ENCODE measurements at regions not wholly inside any gene's neighbourhood (a gene's known extent, or its start where the extent isn't known, plus 50 kb on each side); places are given as distances from the start of the nearest gene placed in this dataset.

DNA sequence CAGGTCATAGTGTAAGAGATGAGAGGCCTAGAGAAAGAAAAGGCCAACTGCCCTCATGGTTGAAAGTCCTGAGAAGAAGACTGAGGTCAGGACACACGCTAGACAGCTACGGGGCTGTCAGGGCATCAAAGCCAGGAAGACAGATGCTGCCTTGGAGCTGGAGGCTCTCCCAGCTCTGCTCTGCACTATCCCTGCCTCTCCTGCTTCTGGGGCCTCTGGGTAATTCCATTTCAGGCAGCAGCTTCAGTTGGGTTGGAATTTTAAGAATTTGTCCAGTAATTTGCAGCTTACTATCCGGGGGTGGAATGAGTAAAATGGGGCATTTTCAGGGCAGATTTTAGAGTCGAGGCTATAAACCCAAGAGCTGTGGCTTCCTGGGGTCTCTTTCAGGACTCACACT, 76.2 kb upstream of the CTAGE1 start:
- H3K4me1 ChIP-seq = no peaks in the 10 kb centered on the region
- H3K9me3 ChIP-seq = peaks cover 5% of the 10 kb centered on the region
- WGBS, 3 donors = 44 to 57% (median 50%) methylated on average over 4 of the region's 4 CpGs
- DNase-seq (no peak), ATAC-seq (no peak)
- TF ChIP-seq, protein P1, sequence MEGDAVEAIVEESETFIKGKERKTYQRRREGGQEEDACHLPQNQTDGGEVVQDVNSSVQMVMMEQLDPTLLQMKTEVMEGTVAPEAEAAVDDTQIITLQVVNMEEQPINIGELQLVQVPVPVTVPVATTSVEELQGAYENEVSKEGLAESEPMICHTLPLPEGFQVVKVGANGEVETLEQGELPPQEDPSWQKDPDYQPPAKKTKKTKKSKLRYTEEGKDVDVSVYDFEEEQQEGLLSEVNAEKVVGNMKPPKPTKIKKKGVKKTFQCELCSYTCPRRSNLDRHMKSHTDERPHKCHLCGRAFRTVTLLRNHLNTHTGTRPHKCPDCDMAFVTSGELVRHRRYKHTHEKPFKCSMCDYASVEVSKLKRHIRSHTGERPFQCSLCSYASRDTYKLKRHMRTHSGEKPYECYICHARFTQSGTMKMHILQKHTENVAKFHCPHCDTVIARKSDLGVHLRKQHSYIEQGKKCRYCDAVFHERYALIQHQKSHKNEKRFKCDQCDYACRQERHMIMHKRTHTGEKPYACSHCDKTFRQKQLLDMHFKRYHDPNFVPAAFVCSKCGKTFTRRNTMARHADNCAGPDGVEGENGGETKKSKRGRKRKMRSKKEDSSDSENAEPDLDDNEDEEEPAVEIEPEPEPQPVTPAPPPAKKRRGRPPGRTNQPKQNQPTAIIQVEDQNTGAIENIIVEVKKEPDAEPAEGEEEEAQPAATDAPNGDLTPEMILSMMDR (IDR thresholded peaks at IDR 0.05) = no peak
- H3K27ac ChIP-seq = no peak overlapping the region
- intact Hi-C loops (cut with DNase I) = no loop called here
- no peak overlapping the region for H3K4me3 ChIP-seq
- no peaks in the 10 kb centered on the region for H3K27me3 ChIP-seq (ENCODE audit: insufficient read depth in 3 of 3, low read length in 2 of 3)
- H3K36me3 ChIP-seq (ENCODE audit: insufficient read depth in 1 of 2, low read depth in 1 of 2) = no peaks in the 10 kb centered on the region

DNA sequence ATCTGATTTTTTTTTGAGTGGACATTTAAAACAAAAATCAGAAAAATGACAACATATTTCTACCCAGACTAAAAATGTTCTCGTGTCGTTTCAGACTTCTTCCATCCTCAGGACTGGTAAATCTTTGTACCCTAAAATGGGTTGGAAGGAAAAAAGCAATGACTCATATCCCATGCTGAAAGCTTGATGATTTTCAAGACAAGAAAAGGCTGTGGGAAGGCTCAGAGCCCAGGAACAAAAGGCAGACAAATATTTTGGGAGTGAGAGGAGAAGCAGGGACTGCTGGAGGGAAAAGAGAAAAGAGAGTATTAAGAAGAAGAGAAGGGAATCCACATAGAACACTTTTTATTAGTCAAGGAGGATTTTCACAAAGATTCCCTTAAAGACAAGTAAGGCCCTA, 77.1 kb upstream of the CTAGE1 start:
- no peak overlapping the region for H3K4me3 ChIP-seq
- H3K27me3 ChIP-seq (ENCODE audit: insufficient read depth in 3 of 3, low read length in 2 of 3) = no peaks in the 10 kb centered on the region
- peaks cover 5% of the 10 kb centered on the region for H3K9me3 ChIP-seq
- no peaks in the 10 kb centered on the region for H3K36me3 ChIP-seq (ENCODE audit: insufficient read depth in 1 of 2, low read depth in 1 of 2)
- no peak for DNase-seq
- WGBS, 3 donors = 61 to 68% (median 64%) methylated on average over 2 of the region's 2 CpGs
- TF ChIP-seq, protein P1 (IDR thresholded peaks at IDR 0.05) = no peak
- no peaks in the 10 kb centered on the region for H3K4me1 ChIP-seq
- no peak overlapping the region for H3K27ac ChIP-seq
- ATAC-seq = no peak
- intact Hi-C loops (cut with DNase I) = no loop called here

DNA sequence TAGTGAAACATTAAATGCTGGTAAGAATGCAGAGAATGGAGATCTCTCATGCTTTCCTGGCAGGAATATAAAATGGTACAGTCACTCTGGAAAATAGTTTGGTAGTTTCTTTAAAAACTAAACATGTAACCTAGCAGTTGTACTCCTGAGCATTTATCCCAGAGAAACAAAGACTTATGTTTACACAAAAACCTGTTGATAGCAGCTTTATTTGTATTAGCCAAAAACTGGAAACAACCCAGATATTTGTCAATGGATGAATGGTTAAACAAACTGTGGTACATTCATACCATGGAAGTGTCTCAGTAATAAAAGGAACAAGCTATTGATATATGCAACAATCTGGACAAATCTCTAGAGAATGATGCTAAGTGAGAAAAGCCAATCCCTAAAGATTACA, 81.7 kb upstream of the CTAGE1 start:
- Histone ChIP-seq H3K4me1 (no peaks in the 10 kb centered on the region), H3K27ac (no peak overlapping the region), H3K36me3 (ENCODE audit: insufficient read depth in 1 of 2, low read depth in 1 of 2) (no peaks in the 10 kb centered on the region), H3K4me3 (no peak overlapping the region), H3K9me3 (peaks cover 5% of the 10 kb centered on the region), H3K27me3 (ENCODE audit: insufficient read depth in 3 of 3, low read length in 2 of 3) (no peaks in the 10 kb centered on the region)
- ATAC-seq = no peak
- DNase-seq = no peak
- TF ChIP-seq, protein P1 (IDR thresholded peaks at IDR 0.05) = no peak
- intact Hi-C loops (cut with DNase I) = no loop called here

DNA sequence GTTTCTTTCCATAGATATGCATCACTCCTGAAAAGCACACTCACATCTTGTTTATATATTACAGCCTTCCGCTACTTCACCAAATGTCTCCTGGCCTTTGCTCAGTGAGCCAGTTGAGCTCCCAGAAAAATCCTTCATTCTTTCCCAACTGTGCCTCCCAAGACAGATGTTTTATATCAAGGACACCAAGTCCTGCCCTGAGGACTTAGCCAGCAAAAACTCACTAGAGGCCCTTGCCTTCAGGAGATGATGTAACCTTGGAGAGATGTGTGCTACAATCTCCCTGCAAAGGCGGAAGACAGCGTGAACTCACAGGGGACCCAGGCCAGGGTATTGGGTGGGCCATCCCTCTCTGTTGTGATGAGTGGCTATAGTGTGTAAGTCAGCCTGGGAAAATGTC, 86.1 kb upstream of the CTAGE1 start:
- Histone ChIP-seq H3K9me3 (no peaks in the 10 kb centered on the region), H3K36me3 (ENCODE audit: insufficient read depth in 1 of 2, low read depth in 1 of 2) (no peaks in the 10 kb centered on the region), H3K27ac (no peak overlapping the region), H3K4me3 (no peak overlapping the region), H3K27me3 (ENCODE audit: insufficient read depth in 3 of 3, low read length in 2 of 3) (no peaks in the 10 kb centered on the region), H3K4me1 (no peaks in the 10 kb centered on the region)
- intact Hi-C loops (cut with DNase I) = no loop called here
- DNase-seq (peak; percentile 27 to 53), ATAC-seq (peak in 1 of 4 donors; percentile 40)
- TF ChIP-seq, protein P1 (IDR thresholded peaks at IDR 0.05) = no peak
- WGBS, 3 donors = 78 to 87% (median 83%) methylated on average over 3 of the region's 3 CpGs

DNA sequence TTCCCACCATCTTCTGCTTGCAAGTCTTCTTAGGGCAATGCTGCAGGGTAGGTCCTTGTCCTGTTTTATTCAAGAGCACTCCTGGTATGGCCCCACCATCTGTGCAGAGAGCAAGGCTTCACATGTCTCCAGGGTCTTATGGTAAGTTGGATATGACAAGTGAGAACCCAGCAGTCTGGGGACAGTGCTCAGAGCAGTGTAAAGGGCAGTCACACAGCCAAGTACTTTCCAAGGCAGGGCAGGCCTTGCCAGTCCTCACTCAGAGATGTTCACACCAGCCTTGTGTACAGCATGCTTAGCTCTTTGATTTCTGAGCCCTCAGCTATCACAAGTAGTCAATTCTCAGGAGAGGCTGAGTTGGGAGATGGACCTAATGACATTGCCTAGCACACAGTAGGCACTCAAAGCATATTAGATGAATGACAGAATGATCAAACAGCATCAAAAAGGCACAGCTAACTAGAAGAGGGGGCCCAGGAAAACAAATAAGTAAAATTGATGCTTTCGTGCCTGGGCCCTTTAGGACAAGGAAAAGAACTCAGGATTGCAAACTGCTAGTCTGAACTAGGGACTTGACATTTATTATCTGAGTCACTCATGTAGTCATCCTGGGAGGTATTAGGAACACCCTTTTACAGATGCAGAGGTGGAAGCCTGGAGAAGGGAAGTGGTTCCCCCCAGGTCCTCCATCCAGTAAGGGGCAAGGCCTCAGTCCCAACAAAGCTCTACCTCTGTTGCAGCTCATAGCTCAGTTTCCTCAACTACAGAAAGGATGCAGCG, 86.7 kb upstream of the CTAGE1 start:
- no peaks in the 10 kb centered on the region for H3K4me1 ChIP-seq
- intact Hi-C loops (cut with DNase I) = no loop called here
- no peak for ATAC-seq
- DNase-seq = no peak
- H3K9me3 ChIP-seq = no peaks in the 10 kb centered on the region
- H3K36me3 ChIP-seq (ENCODE audit: insufficient read depth in 1 of 2, low read depth in 1 of 2) = no peaks in the 10 kb centered on the region
- TF ChIP-seq, protein P1 (IDR thresholded peaks at IDR 0.05) = no peak
- no peaks in the 10 kb centered on the region for H3K27me3 ChIP-seq (ENCODE audit: insufficient read depth in 3 of 3, low read length in 2 of 3)
- WGBS, 3 donors = 89 to 93% (median 91%) methylated on average over 2 of the region's 2 CpGs
- no peak overlapping the region for H3K4me3 ChIP-seq
- H3K27ac ChIP-seq = no peak overlapping the region

All from psoas muscle (tissue), 7 donors.